NCI-H446 (cell line): ENCODE measurements at regions not wholly inside any gene's neighbourhood (a gene's known extent, or its start where the extent isn't known, plus 50 kb on each side); places are given as distances from the start of the nearest gene placed in this dataset.
"Not testable (repeated sequence)": the region's sequence is repeated elsewhere in the genome, so short reads cannot be mapped to it uniquely, and the experiment has no call there.

Experiments
- DNase-seq, 2 experiments: peaks; one replicate each; lab custom pipeline; 2025; lab: John Stamatoyannopoulos, UW

DNA sequence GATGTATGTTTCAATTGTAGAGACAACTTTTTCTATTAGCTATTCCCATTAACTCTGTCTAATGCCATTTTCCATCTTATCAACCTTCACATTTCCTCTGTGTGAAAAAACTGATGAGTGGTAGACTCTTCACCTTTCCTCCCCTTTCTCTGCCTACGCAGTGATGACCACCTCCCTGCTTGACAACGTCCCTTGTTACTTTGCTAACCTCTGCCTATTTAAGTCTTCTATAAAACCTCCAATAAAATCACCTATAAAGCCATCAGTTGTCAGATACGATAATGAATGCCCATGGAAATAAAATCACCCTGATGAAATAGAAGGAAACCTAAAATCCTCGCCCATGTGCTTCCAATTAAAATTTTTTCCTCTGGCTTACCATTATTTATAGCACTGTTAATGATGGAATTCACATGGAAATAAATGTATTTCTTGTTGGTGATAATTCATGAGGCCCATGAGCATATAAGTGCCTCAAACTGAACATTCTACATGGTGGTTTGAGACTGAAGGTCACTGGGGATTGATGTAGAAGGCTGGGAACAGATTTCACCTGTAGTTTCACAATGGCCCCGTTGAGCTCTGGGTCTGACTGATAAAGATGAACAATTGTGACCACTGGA lies 1454.0 kb upstream of the SEL1L start:
- DNase-seq, result no peak

DNA sequence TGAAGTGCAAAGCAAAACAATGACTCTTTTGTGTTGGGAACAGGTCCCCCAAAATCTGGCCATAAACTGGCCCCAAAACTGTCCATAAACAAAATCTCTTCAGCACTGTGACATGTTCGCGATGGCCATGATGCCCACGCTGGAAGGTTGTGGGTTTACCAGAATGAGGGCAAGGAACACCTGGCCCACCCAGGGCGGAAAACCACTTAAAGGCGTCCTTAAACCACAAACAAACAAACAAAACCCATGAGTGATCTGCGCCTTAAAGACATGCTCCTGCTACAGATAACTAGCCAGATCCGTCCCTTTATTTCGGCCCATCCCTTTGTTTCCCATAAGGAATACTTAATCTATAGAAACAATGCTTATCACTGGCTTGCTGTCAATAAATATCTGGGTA lies 1460.9 kb upstream of the SEL1L start:
- not testable (repeated sequence) for DNase-seq

DNA sequence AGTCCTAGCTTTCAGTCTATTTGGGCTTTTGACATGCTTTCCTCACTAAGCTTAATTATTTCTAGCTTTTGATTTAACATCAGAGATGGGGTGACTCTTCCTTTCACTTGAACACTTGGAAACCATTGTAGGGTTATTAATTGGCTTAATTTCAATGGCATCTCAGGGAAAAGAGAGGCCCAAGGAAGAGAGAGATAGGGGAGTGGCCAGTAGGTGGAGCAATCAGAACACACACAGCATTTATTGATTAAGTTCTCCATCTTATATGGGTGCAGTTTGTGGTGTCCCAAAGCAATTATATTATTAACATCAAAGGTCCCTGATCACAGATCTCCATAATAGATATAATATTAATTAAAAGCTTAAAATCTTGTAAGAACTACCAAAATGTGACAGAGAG lies 1466.1 kb upstream of the SEL1L start:
- DNase-seq, result no peak

DNA sequence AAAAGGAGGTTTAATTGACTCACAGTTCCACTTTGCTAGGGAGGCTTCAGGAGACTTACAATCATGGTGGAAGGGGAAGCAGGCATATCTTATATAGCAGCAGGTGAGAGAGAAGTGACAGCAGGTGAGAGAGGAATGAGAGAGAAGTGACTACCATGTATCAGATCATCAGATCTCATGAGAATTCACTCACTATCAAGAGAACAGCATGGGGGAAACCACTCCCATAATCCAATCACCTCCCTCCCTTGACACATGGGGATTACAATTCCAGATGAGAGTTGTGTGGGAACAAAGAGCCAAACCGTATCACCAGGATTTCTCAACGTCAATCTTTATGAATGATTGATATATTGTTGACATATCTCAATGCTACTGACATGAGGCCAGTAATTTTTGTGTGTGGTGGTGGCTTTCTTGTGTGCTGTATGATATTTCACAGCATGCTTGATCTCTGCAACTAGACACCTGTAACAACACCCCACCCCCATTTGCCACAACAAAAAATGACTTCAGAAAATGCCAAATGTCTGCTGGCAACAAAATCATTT lies 1470.9 kb upstream of the SEL1L start:
- DNase-seq, result no peak

DNA sequence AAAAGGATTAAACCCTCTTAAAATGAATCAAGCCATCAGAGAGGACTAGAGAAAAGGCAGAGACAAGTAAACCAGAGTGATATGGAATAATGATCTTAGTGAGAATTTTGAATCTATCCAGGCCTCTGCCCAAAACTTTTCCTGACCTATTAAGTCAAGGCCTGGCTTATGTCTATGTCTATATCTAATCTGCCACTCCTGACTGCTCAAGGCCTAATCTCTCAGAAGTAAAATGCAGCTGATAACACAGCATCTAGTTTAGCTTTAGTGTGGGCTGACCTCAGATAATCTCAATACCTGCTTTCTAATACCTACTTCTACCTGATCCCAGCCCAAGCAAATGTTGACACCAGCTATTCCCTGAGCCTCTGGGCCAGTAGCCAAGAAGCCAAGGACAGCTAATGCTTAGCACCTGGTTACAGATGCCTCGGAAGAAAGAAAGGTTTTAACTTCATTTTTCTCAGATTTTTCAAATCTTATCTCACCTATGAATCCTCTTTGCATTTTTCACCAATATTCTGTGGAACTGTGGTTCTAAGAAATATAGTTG lies 1472.5 kb upstream of the SEL1L start:
- DNase-seq, result no peak

DNA sequence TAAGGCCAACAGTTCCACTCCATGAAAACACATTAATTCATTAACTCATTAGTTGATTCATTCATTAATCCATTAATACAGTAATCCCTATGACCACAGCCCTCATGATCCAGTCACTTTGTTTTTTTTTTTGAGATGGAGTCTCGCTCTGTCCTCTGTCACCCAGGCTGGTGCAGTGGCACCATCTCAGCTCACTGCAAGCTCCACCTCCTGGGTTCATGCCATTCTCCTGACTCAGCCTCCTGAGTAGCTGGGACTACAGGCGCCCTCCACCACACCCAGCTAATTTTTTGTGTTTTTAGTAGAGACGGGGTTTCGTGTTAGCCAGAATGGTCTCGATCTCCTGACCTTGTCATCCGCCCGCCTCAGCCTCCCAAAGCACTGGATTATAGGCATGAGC lies 1473.4 kb upstream of the SEL1L start:
- not testable (repeated sequence) for DNase-seq

DNA sequence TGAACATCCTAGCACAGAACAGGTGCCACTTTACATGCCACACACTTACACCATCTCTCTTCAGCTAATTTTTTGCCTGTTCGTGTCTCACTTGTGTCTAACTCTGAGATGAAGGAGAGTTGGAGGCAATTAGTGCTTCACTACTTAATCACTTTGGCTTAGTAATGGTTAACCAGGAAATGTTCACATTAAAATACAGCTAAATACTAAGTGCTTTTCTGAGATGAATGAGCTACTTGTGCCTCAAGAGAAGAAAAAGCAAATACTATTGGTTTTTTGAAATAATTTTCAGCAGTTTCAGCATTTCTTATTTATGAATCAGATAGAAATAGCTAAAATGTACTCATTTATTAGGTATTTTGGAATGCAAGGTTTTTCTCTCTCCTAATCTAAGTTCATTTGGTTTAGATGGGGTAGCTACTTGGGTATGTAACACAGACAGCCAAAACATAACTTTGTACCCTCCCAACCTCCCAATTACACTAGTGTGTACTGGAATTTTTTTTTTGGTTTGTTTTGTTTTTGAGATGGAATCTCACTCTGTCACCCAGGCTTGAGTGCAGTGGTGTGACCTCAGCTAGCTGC lies 1474.1 kb upstream of the SEL1L start:
- no peak for DNase-seq

DNA sequence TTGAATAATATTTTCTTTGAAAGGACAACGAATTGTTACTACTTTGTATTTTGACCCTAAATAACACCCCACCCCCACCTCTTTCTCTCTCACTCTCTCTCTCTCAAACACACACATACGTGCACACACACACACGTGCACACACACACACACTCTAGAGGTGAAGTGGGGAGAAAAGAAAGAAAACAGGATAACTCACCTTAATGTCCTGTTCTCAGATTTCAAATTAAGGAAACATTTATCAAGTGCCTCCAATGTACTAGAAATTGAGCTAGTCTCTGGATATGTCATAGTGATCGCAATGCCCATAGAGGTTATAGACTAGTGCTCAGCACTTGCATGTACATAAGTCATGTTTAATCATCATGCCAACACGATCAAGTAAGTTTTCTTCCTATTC lies 1483.6 kb upstream of the SEL1L start:
- DNase-seq, result no peak

DNA sequence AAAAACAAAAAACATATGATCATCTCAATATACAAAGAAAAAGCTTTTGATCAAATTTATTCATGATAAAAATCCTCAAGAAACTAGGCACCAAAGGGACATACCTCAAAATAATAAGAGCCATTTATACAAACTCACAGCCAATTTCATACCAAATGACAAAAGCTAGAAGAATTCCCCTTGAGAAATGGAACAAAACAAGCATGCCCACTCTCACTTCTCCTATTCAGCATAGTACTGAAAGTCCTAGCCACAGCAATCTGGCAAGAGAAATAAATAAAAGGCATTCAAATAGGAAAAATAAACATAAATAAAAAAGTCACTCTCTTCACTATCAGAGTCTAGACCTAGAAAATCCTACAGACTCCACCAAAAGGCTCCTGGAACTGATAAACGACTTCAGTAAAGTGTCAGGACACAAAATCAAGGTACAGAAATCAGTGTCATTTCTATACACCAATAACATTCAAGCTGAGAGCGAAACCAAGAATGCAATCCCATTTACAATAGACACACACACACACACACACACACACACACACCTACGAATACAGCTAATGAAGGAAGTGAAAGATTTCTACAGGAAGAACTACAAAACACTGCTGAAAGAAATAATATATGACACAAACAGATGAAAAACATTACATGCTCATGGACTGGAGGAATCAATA lies 1486.2 kb upstream of the SEL1L start:
- no peak for DNase-seq

DNA sequence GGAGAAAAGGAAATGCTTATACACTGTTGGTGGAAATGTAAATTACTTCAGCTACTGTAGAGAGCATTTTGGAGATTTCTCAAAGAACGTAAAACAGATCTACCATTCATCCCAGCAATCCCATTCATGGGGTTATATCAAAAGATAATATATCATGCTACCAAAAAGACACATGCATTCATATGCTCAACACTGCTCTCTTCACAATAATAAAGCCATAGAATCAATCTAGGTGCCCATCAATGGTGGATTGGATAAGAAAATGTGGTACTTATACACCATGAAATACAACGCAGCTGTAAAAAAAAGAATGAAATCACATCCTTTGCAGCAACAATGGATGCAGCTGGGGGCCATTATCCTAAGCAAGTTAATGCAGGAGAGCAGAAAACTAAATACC lies 1487.7 kb upstream of the SEL1L start:
- DNase-seq, result no peak

DNA sequence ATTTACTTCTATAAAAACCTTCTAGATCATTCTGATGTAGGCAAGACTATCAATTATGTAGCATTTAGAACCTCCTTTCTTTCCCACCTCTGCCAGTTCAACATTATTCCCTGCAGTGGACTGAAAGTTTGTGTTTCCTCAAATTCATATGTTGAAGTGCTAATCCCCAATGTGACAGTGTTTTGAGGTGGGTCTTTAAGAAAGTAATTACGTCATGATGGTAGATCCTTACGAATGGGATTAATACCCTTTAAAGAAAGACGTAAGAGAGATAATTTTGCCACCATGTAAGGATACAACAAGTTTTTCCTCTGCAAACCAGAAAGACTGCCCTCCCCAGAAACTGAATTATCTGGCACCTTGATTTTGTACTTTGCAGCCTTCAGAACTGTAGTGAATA lies 1489.7 kb upstream of the SEL1L start:
- no peak for DNase-seq

DNA sequence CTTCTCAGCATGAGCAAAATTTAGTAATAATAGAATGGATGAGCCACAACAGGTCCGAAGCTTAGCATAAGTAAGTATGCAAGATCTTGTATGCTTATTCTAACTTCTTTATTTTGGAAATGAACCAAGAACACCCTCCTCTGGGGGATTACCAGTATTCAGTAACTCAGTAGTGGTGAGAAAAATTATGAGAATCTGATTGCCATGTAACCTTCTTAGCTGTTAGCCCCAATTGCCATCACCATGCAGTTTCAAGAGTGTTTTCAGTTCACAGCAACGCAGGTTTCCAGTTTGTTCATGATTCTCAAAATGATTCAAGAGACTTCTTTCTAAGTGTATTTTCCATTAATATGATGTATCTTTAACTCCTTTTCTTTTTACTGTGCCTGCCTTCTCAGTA lies 1507.6 kb upstream of the SEL1L start:
- no peak for DNase-seq

DNA sequence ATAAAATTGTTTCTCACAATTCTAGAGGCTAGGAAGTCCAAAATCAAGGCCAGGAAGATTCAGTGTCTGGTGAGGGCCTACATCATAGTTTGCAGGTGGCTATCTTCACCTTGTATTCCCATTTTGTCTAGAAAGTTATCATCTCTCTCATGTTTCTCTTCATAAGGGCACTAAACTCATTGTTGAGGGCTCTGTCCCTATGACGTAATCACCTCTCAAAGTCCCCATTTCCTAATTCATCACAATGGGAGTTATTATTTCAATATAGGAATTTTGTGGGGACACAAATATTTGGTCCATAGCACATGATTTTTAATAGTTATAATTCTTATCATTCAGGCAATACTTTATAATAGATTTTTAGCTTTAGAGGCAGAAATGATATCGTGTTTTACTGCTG lies 1509.2 kb upstream of the SEL1L start:
- DNase-seq, result no peak

DNA sequence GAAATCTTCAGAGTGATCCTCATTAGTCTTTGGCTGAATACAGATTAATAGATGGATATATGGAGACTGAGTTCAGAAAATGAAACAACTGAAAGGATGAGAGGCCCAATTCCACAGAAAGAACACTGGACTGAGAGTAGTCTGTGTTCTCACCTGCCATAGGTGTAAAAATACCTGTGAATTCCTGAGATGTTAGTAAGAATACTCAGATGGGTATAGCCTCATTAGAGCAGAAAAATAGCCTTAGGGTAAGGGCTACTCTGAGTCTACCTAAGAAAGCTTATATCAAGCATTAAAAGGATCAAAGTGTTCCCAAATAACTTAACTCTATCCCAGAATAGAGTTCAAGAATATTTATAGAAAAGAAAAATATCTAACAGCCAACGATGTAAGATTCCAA lies 1510.3 kb upstream of the SEL1L start:
- DNase-seq, result no peak

DNA sequence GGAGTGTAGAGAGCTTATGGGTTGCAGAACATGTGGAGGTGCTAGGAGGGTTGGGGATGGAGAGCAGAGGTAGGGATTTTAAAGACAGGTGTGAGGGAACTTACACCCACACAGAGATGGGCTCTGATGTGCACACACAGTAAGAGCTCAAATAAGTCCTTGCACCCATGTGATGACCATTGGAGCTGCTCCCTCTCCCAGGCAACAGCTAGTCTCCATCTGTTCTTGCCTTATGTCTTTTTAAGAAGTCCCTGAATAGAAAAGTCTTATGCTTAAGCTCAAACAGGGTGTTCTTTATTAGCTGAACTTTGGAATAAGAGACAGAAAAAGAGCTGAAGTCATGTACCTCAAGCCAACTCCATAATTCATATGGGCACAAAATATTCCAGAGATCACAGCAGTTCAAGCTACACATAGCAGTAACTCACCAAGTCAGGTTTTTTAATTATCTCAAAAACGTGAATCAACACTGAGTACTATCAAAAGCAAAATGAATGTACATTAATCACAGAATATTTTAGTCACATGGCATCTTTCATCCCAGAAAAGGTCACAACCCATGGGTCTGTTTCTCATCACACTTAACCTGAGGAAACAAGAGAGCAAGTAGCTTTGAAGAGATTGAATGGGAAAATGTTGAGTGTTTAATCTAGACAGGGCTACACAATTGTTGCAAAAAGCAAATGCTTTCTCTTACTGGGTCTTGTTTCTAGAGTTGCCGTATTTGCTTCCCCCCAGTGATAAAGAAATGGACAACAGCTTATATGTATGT lies 1513.6 kb upstream of the SEL1L start:
- DNase-seq, result no peak

DNA sequence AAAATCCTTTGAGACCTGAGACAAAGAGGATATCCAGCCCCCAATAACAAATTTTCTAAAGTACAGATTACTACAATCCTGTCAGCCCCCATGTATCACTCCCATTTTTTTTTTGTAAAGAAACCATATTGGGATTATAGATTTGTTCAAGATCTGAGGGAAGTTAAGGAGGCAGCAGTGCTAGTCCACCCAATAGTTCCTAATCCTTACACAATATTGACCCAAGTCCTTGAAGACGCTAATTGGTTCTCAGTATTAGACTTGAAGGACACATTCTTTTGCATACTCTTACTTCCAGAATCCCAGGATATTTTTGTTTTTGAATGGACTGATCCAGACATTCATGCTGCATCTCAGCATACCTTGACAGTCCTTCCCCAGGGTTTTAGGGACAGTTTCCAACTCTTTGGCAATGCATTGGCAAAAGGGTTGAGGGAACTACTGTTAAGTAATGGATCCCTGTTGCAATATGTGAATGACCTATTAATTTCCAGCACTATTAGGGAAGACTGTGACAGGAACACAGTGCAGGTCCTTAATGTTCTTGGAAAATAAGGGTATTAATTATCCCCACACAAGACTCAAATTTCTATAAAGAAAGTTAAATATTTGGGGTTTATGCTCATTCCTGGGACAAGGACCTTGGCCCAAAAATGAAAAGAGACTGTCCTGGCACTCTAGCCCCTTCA lies 1519.5 kb upstream of the SEL1L start:
- DNase-seq, result no peak

DNA sequence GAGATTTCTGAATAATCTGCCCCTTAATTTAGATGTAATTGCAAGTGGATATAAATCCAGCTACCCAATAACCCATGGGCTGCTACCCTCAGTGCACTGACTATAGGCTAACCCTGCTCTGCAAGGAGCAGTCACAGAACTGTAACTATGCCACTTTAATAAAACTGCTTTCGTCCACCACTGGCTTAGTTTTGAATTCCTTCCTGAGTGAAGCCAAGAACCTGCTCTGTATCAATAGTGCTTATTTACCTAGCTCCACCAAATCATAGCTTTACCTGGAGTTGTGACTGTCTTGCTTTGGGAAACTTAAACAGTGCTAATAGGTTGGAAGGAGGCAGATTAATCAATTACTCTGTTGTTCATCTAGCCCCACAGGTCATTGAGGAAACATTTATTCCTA lies 1524.4 kb upstream of the SEL1L start:
- DNase-seq, result no peak

DNA sequence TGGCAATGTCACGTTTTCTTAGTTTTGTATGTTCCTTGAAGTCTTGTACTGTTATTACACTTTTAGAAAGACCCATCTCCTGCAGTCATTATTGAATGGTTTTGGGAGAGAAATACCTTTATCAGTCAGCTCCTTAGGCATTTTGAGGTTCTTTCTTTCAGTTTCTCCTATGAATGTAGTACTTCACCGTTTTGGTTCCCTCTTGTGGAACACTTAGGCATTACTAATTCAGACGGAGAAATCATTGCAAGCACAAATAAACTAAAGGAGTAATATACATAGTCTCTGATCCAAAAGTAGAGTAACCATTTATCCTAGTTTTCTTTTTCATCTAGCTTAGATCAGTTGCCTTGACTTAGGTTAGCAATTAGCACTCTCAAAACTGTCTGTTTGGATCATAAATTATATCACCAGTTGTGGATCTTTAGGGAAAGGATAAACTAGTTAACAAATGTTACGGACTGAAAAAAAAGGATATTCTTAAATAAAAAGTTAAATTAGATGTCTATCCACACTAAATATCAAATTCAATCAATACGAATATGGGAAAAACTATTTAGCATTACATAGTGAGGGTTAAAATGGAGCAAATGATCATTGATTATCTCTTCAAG lies 1538.3 kb upstream of the SEL1L start:
- DNase-seq, result peak in 1 of 2 experiments; percentile 20

DNA sequence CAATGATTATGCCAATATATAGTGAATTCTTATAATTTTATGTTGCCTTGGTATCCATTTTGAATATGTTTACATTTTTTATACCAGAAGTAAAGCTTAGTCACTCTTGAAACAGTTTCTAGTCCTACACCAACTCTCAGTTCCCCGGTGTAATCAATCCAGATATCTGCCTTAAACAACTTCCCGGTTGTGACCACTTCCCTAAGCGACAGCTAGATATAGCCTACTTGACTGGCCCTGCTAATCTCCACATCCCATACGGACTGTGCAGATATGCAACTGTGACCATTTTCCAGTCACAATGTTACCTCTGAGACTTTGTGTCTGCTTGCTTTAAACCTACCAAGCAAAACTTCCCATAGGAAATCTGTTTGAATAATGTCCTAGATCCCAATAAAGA lies 1551.5 kb upstream of the SEL1L start:
- DNase-seq, result no peak

DNA sequence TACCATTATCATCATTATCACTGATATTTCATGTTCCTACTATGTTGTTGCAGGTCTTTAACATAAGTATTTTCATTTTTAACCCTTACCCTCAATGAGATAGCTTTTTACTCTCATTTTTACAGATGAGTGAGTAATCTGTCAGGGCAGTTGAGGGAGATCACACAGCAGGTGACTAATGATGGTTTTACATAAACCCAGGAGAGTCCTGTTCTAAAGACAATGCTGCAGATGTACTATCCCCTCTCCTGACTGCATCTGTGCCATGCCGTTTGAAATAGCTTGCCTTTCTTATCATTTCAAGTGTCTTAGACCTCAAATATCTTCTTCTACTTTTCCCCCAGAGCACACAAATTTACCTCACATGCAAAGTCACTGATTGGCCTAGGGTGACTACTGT lies 1552.1 kb upstream of the SEL1L start:
- DNase-seq, result no peak
